HEK293 (cell line): ENCODE measurements at regions not wholly inside any gene's neighbourhood (a gene's known extent, or its start where the extent isn't known, plus 50 kb on each side); places are given as distances from the start of the nearest gene placed in this dataset.
A peak's percentile ranks its signal among the peaks of the same experiment; 100 is the strongest.

Experiments
- CTCF ChIA-PET: fragments of 350-600 bp; formaldehyde crosslinking; extraction: SDS; loops from one replicate; lab custom pipeline; 2021; ENCODE audit warnings: antibody characterized with exemption; lab: Yijun Ruan, JAX
- POLR2A ChIA-PET: fragments of 300-600 bp; formaldehyde crosslinking; extraction: SDS; loops from one replicate; lab custom pipeline; 2020; ENCODE audit warnings: antibody characterized with exemption, inconsistent platforms; lab: Yijun Ruan, JAX
- H3K27ac ChIP-seq: fragments of 200-500 bp; sonication (Bioruptor generic); 2 replicates; pipeline ENCODE4 v1.5.1; 2014; ENCODE audit warnings: low read depth, low read length, control low read depth, inconsistent platforms; ENCODE audit errors: extremely low read depth
- H3K36me3 ChIP-seq, 2 experiments: fragments of 200-500 bp in 1 of 2; sonication (Bioruptor generic) in 1 of 2; 1 replicate in 1 of 2; 2 replicates in 1 of 2; pipeline ENCODE4 v1.5.1; 2014 to 2017; ENCODE audit warnings: inconsistent platforms in 2 of 2, low read length in 2 of 2; ENCODE audit not compliant: control insufficient read depth in 2 of 2, insufficient read depth in 1 of 2
- H3K4me1 ChIP-seq: fragments of 200-500 bp; sonication (Bioruptor generic); 2 replicates; pipeline ENCODE4 v1.5.1; 2014; ENCODE audit warnings: mild to moderate bottlenecking, low read length, inconsistent platforms; ENCODE audit not compliant: control insufficient read depth, insufficient read depth
- H3K4me3 ChIP-seq: 2 replicates; pipeline ENCODE4 v1.5.1; 2011; ENCODE audit warnings: low read depth, mild to moderate bottlenecking, control low read depth, low read length, moderate library complexity
- H3K9me3 ChIP-seq: fragments of 200-500 bp; sonication (Bioruptor generic); 2 replicates; pipeline ENCODE4 v1.5.1; 2014; ENCODE audit warnings: low read depth, low read length, inconsistent platforms; ENCODE audit not compliant: control insufficient read depth, insufficient read depth
- EGR2 ChIP-seq: fragments of 450-650 bp; formaldehyde crosslinking; IDR thresholded peaks from 2 replicates; pipeline ENCODE4 v1.5.1; 2016; ENCODE audit warnings: low read depth, missing biosample characterization, missing genetic modification characterization
- HIC1 ChIP-seq: fragments of 450-650 bp; formaldehyde crosslinking; IDR thresholded peaks from 2 replicates; pipeline ENCODE4 v1.5.1; 2016; ENCODE audit warnings: missing biosample characterization, missing genetic modification characterization
- HOXC10 ChIP-seq: sonication (generic); formaldehyde crosslinking; IDR thresholded peaks from 2 replicates; pipeline ENCODE4 v1.8.1; 2023; ENCODE audit warnings: mild to moderate bottlenecking, missing genetic modification reagents
- IKZF3 ChIP-seq: fragments of 450-650 bp; IDR thresholded peaks from 2 replicates; pipeline ENCODE4 v1.5.0; 2018; ENCODE audit warnings: missing biosample characterization, mild to moderate bottlenecking, missing genetic modification characterization, moderate library complexity
- KLF1 ChIP-seq: fragments of 450-650 bp; formaldehyde crosslinking; IDR thresholded peaks from 2 replicates; pipeline ENCODE4 v1.5.1; 2016; ENCODE audit warnings: missing biosample characterization, missing genetic modification characterization
- KLF9 ChIP-seq: fragments of 450-650 bp; formaldehyde crosslinking; IDR thresholded peaks from 2 replicates; pipeline ENCODE4 v1.5.1; 2016; ENCODE audit warnings: missing biosample characterization, missing genetic modification characterization, low read depth
- SCRT2 ChIP-seq: fragments of 450-650 bp; formaldehyde crosslinking; IDR thresholded peaks from 2 replicates; pipeline ENCODE4 v1.5.1; 2016; ENCODE audit warnings: missing biosample characterization, missing genetic modification characterization
- TRIM28 ChIP-seq: IDR thresholded peaks from 2 replicates; pipeline ENCODE4 v1.6.1; 2011; ENCODE audit warnings: low read length, control low read depth, borderline replicate concordance
- ZFHX2 ChIP-seq: fragments of 450-650 bp; formaldehyde crosslinking; conservative IDR thresholded peaks from 2 replicates; pipeline ENCODE4 v1.5.1; 2016; ENCODE audit warnings: missing biosample characterization, missing genetic modification characterization
- ZNF18 ChIP-seq: fragments of 450-650 bp; formaldehyde crosslinking; IDR thresholded peaks from 2 replicates; pipeline ENCODE4 v1.5.1; 2016; ENCODE audit warnings: missing biosample characterization, missing genetic modification characterization
- ZNF223 ChIP-seq: fragments of 450-650 bp; formaldehyde crosslinking; IDR thresholded peaks from 2 replicates; pipeline ENCODE4 v1.5.1; 2016; ENCODE audit warnings: missing biosample characterization, missing genetic modification characterization
- ZNF24 ChIP-seq: fragments of 450-650 bp; formaldehyde crosslinking; IDR thresholded peaks from 2 replicates; pipeline ENCODE4 v1.5.1; 2016; ENCODE audit warnings: missing biosample characterization, missing genetic modification characterization
- ZNF366 ChIP-seq: fragments of 450-650 bp; formaldehyde crosslinking; conservative IDR thresholded peaks from 2 replicates; pipeline ENCODE4 v1.5.1; 2016; ENCODE audit warnings: missing biosample characterization, missing genetic modification characterization
- ZNF37A ChIP-seq: fragments of 450-650 bp; IDR thresholded peaks from 2 replicates; pipeline ENCODE4 v1.5.1; 2018; ENCODE audit warnings: missing biosample characterization, missing genetic modification characterization
- ZNF518A ChIP-seq: fragments of 450-650 bp; formaldehyde crosslinking; conservative IDR thresholded peaks from 2 replicates; pipeline ENCODE4 v1.5.1; 2016; ENCODE audit warnings: low read depth, missing biosample characterization, missing genetic modification characterization
- ZNF580 ChIP-seq: fragments of 450-650 bp; formaldehyde crosslinking; IDR thresholded peaks from 2 replicates; pipeline ENCODE4 v1.5.1; 2016; ENCODE audit warnings: missing biosample characterization, missing genetic modification characterization
- ZNF707 ChIP-seq: fragments of 450-650 bp; formaldehyde crosslinking; IDR thresholded peaks from 2 replicates; pipeline ENCODE4 v1.5.1; 2016; ENCODE audit warnings: missing biosample characterization, missing genetic modification characterization
- ZNF747 ChIP-seq: fragments of 450-650 bp; formaldehyde crosslinking; IDR thresholded peaks from 2 replicates; pipeline ENCODE4 v1.5.1; 2016; ENCODE audit warnings: missing biosample characterization, missing genetic modification characterization

GRCh38 chr18:24538414-24539264, 78.2 kb downstream of the HRH4 start (continued):
- TF ChIP-seq ZNF24 (tag by site-specific recombination) (no peak), ZNF223 (tag by site-specific recombination) (no peak), KLF1 (tag by site-specific recombination) (peak; percentile 91), ZNF37A (no peak), ZNF366 (tag by site-specific recombination) (0 out of 2 replicates have a peak, but pooled peaks have one; percentile 26), ZFHX2 (tag by site-specific recombination) (no peak), SCRT2 (tag by site-specific recombination) (no peak), HIC1 (tag by site-specific recombination) (no peak), ZNF18 (0 out of 2 replicates have a peak, but pooled peaks have one; percentile 29), ZNF580 (tag by site-specific recombination) (peak; percentile 51; the same call in 1 of the 2 replicates), EGR2 (tag by site-specific recombination) (no peak), ZNF707 (no peak), IKZF3 (tag by site-specific recombination) (peak; percentile 82; the same call in 1 of the 2 replicates), ZNF747 (tag by site-specific recombination) (no peak), HOXC10 (CRISPR knock-in tag) (no peak), KLF9 (tag by site-specific recombination) (no peak)

GRCh38 chr18:24539866-24540617, 79.6 kb downstream of the HRH4 start:
- CTCF ChIA-PET, result interaction anchor here (0.6 to 2.6 kb wide), 6 partner anchors 53 to 212 kb away, joined by 3 to 12 read pairs (median 4); no protein-coding TSS in a partner anchor
- Histone ChIP-seq H3K27ac (no peak overlapping the region), H3K4me3 (no peak overlapping the region), H3K4me1 (peaks cover 14% of the 10 kb centered on the region), H3K36me3 (no peaks in the 10 kb centered on the region), H3K9me3 (no peaks in the 10 kb centered on the region)
- POLR2A ChIA-PET, result no interaction called here
- TF ChIP-seq ZNF518A (tag by site-specific recombination) (no peak), TRIM28 (peak; percentile 82)
